ENCODE measurements at regions not wholly inside any gene's neighbourhood (a gene's known extent, or its start where the extent isn't known, plus 50 kb on each side); places are given as distances from the start of the nearest gene placed in this dataset.

- no peak for DNase-seq
- Histone ChIP-seq H3K27me3 (ENCODE audit: control insufficient read depth, insufficient read depth, low read length) (no peaks in the 10 kb centered on the region), H3K9me3 (ENCODE audit: control insufficient read depth in 2 of 3, insufficient read depth in 1 of 3, low read length in 3 of 3) (no peaks in the 10 kb centered on the region), H3K9ac (ENCODE audit: low read length in 3 of 3) (no peak overlapping the region), H3K36me3 (ENCODE audit: control insufficient read depth in 2 of 3, insufficient read depth in 3 of 3, low read length in 3 of 3) (no peaks in the 10 kb centered on the region), H3K4me1 (ENCODE audit: control insufficient read depth in 2 of 3, insufficient read depth in 2 of 3, low read depth in 1 of 3, low read length in 3 of 3) (no peaks in the 10 kb centered on the region), H3K27ac (ENCODE audit: low read depth in 2 of 2, low read length in 2 of 2) (no peak overlapping the region), H3K4me3 (ENCODE audit: low read length in 3 of 3) (no peak overlapping the region)
- TF ChIP-seq, protein P1, sequence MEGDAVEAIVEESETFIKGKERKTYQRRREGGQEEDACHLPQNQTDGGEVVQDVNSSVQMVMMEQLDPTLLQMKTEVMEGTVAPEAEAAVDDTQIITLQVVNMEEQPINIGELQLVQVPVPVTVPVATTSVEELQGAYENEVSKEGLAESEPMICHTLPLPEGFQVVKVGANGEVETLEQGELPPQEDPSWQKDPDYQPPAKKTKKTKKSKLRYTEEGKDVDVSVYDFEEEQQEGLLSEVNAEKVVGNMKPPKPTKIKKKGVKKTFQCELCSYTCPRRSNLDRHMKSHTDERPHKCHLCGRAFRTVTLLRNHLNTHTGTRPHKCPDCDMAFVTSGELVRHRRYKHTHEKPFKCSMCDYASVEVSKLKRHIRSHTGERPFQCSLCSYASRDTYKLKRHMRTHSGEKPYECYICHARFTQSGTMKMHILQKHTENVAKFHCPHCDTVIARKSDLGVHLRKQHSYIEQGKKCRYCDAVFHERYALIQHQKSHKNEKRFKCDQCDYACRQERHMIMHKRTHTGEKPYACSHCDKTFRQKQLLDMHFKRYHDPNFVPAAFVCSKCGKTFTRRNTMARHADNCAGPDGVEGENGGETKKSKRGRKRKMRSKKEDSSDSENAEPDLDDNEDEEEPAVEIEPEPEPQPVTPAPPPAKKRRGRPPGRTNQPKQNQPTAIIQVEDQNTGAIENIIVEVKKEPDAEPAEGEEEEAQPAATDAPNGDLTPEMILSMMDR (IDR thresholded peaks at IDR 0.05; ENCODE audit: borderline replicate concordance, extremely low read depth, insufficient read depth): no peak
- intact Hi-C loops (cut with DNase I): no loop called here
- FAIRE-seq: no peak
These were observed 611.1 kb downstream of the SOX6 start for GRCh38 chr11:15745266-15745665.

- TF ChIP-seq, protein P1 (IDR thresholded peaks at IDR 0.05; ENCODE audit: borderline replicate concordance, extremely low read depth, insufficient read depth): no peak
- Histone ChIP-seq H3K4me1 (ENCODE audit: control insufficient read depth in 2 of 3, insufficient read depth in 2 of 3, low read depth in 1 of 3, low read length in 3 of 3) (no peaks in the 10 kb centered on the region), H3K9ac (ENCODE audit: low read length in 3 of 3) (no peak overlapping the region), H3K27me3 (ENCODE audit: control insufficient read depth, insufficient read depth, low read length) (no peaks in the 10 kb centered on the region), H3K36me3 (ENCODE audit: control insufficient read depth in 2 of 3, insufficient read depth in 3 of 3, low read length in 3 of 3) (no peaks in the 10 kb centered on the region), H3K9me3 (ENCODE audit: control insufficient read depth in 2 of 3, insufficient read depth in 1 of 3, low read length in 3 of 3) (no peaks in the 10 kb centered on the region), H3K27ac (ENCODE audit: low read depth in 2 of 2, low read length in 2 of 2) (no peak overlapping the region), H3K4me3 (ENCODE audit: low read length in 3 of 3) (no peak overlapping the region)
- intact Hi-C loops (cut with DNase I): no loop called here
- no peak for FAIRE-seq
- no peak for DNase-seq
These were observed 608.7 kb downstream of the SOX6 start for GRCh38 chr11:15747671-15748070.

GRCh38 chr11:15748132-15748531, 608.2 kb downstream of the SOX6 start:
- H3K27me3 ChIP-seq (ENCODE audit: control insufficient read depth, insufficient read depth, low read length): no peaks in the 10 kb centered on the region
- FAIRE-seq (no peak), DNase-seq (no peak)
- TF ChIP-seq, protein P1 (IDR thresholded peaks at IDR 0.05; ENCODE audit: borderline replicate concordance, extremely low read depth, insufficient read depth): no peak
- H3K4me1 ChIP-seq (ENCODE audit: control insufficient read depth in 2 of 3, insufficient read depth in 2 of 3, low read depth in 1 of 3, low read length in 3 of 3): no peaks in the 10 kb centered on the region
- no peaks in the 10 kb centered on the region for H3K9me3 ChIP-seq (ENCODE audit: control insufficient read depth in 2 of 3, insufficient read depth in 1 of 3, low read length in 3 of 3)
- intact Hi-C loops (cut with DNase I): no loop called here
- H3K4me3 ChIP-seq (ENCODE audit: low read length in 3 of 3): no peak overlapping the region
- H3K36me3 ChIP-seq (ENCODE audit: control insufficient read depth in 2 of 3, insufficient read depth in 3 of 3, low read length in 3 of 3): no peaks in the 10 kb centered on the region
- no peak overlapping the region for H3K9ac ChIP-seq (ENCODE audit: low read length in 3 of 3)
- H3K27ac ChIP-seq (ENCODE audit: low read depth in 2 of 2, low read length in 2 of 2): no peak overlapping the region

DNA sequence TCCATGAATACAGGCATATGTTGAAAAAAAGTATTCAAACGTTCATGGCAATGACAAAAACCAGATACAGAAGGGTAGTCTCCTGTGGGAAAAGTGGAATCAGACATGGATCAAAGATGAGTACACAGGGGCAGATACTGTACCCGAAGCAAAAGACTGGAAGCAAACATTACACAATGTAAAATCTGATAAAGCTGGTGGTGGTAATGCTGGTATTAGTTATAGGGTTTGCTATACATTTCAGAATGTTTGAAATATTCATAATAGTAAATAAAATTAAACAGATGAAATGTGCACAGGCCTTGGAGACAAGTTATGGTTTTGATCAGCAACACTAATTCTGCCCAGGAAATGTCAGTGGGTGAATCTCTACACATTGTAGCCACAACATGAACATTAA, 607.6 kb downstream of the SOX6 start:
- H3K9ac ChIP-seq (ENCODE audit: low read length in 3 of 3): no peak overlapping the region
- no peaks in the 10 kb centered on the region for H3K27me3 ChIP-seq (ENCODE audit: control insufficient read depth, insufficient read depth, low read length)
- no peak for DNase-seq
- intact Hi-C loops (cut with DNase I): no loop called here
- FAIRE-seq: no peak
- no peaks in the 10 kb centered on the region for H3K36me3 ChIP-seq (ENCODE audit: control insufficient read depth in 2 of 3, insufficient read depth in 3 of 3, low read length in 3 of 3)
- TF ChIP-seq, protein P1 (IDR thresholded peaks at IDR 0.05; ENCODE audit: borderline replicate concordance, extremely low read depth, insufficient read depth): no peak
- H3K4me1 ChIP-seq (ENCODE audit: control insufficient read depth in 2 of 3, insufficient read depth in 2 of 3, low read depth in 1 of 3, low read length in 3 of 3): no peaks in the 10 kb centered on the region
- H3K27ac ChIP-seq (ENCODE audit: low read depth in 2 of 2, low read length in 2 of 2): no peak overlapping the region
- H3K9me3 ChIP-seq (ENCODE audit: control insufficient read depth in 2 of 3, insufficient read depth in 1 of 3, low read length in 3 of 3): no peaks in the 10 kb centered on the region
- H3K4me3 ChIP-seq (ENCODE audit: low read length in 3 of 3): no peak overlapping the region
